Panc1 (cell line): ENCODE measurements at regions not wholly inside any gene's neighbourhood (a gene's known extent, or its start where the extent isn't known, plus 50 kb on each side); places are given as distances from the start of the nearest gene placed in this dataset.

Experiments
- ATAC-seq: fragments of 200-7000 bp; cut with Tn5 transposase; 2 replicates; pipeline ENCODE4 v1.9.1; 2020; ENCODE audit warnings: mild to moderate bottlenecking, moderate library complexity
- BruUV-seq: library from RNA; stranded (reverse); fragments of 400-500 nt; replicated peaks from 2 replicates; lab custom pipeline; 2021; lab: Mats Ljungman, UMichigan
- CTCF ChIA-PET: fragments of 300-600 bp; sonication (Branson Sonifier 250); formaldehyde crosslinking; loops from one replicate; lab custom pipeline; 2022; ENCODE audit warnings: antibody characterized with exemption; lab: Charles Lee
- POLR2A ChIA-PET: fragments of 300-600 bp; sonication (Branson Sonifier 250); formaldehyde crosslinking; loops from one replicate; lab custom pipeline; 2022; ENCODE audit warnings: antibody characterized with exemption; lab: Charles Lee
- DNase-seq: peaks from one replicate; pipeline ENCODE4 v3.0.0-alpha.2; 2010; ENCODE audit warnings: low read depth, low spot score
- H3K27ac ChIP-seq: 2 replicates; pipeline ENCODE4 v1.5.1; 2011; ENCODE audit warnings: mild to moderate bottlenecking, low read length, inconsistent platforms
- H3K27me3 ChIP-seq: fragments of 200-500 bp; sonication (Bioruptor generic); 2 replicates; pipeline ENCODE4 v1.6.0; 2014; ENCODE audit warnings: low read length, inconsistent platforms; ENCODE audit not compliant: control insufficient read depth, insufficient read depth
- H3K36me3 ChIP-seq: fragments of 200-500 bp; sonication (Bioruptor generic); 2 replicates; pipeline ENCODE4 v1.5.1; 2014; ENCODE audit warnings: inconsistent platforms, mild to moderate bottlenecking, low read length, moderate library complexity; ENCODE audit not compliant: control insufficient read depth, insufficient read depth
- H3K4me1 ChIP-seq: 2 replicates; pipeline ENCODE4 v1.5.1; 2011; ENCODE audit warnings: inconsistent platforms, mild to moderate bottlenecking, low read length, moderate library complexity; ENCODE audit not compliant: control insufficient read depth, insufficient read depth
- H3K4me3 ChIP-seq, 2 experiments: 2 replicates each; pipeline ENCODE4 v1.5.1; 2011 to 2012; ENCODE audit warnings: low read depth in 2 of 2, low read length in 2 of 2, mild to moderate bottlenecking in 2 of 2, inconsistent platforms in 1 of 2, moderate library complexity in 1 of 2
- H3K9me3 ChIP-seq: fragments of 200-500 bp; sonication (Bioruptor generic); 2 replicates; pipeline ENCODE4 v1.5.1; 2014; ENCODE audit warnings: low read depth, mild to moderate bottlenecking, inconsistent platforms, low read length, moderate library complexity; ENCODE audit not compliant: control insufficient read depth, insufficient read depth
- CTCF ChIP-seq: fragments of 450-650 bp; IDR thresholded peaks from 2 replicates; pipeline ENCODE4 v1.5.1; 2017; ENCODE audit warnings: mild to moderate bottlenecking
- POLR2AphosphoS5 ChIP-seq: IDR thresholded peaks from 2 replicates; pipeline ENCODE4 v1.6.1; 2012; ENCODE audit warnings: mild to moderate bottlenecking, low read depth, low read length, moderate library complexity
- REST ChIP-seq, 2 experiments: IDR thresholded peaks; 2 replicates each; pipeline ENCODE4 v1.6.1; 2011 to 2012; ENCODE audit warnings: low read depth in 2 of 2, control low read depth in 1 of 2, low read length in 1 of 2, mild to moderate bottlenecking in 1 of 2, moderate library complexity in 1 of 2; ENCODE audit not compliant: insufficient read depth in 1 of 2
- SIN3A ChIP-seq: IDR thresholded peaks from 2 replicates; pipeline ENCODE4 v1.6.1; 2012; ENCODE audit warnings: low read depth, mild to moderate bottlenecking, low read length, moderate library complexity, borderline replicate concordance; ENCODE audit not compliant: insufficient read depth
- TCF7L2 ChIP-seq: IDR thresholded peaks from 2 replicates; pipeline ENCODE4 v1.6.1; 2011; ENCODE audit warnings: mild to moderate bottlenecking, low read depth, low read length, inconsistent platforms
- in situ Hi-C: cut with HindIII; loops from 2 replicates; pipeline ENCODE4 v1.10.0; 2016; ENCODE audit warnings: low sequenced_read_pairs, low pct_unique_long_range_greater_than_20kb
- intact Hi-C: fragments of 100-400 bp; cut with micrococcal nuclease; formaldehyde crosslinking; loops from one replicate; pipeline ENCODE4 v1.10.0; 2022; ENCODE audit not compliant: unreplicated experiment

GRCh38 chr4:151931563-151931962, 170.8 kb upstream of the GATB start:
- BruUV-seq = no TSS peak
- Histone ChIP-seq H3K27ac (no peak overlapping the region), H3K36me3 (no peaks in the 10 kb centered on the region), H3K4me1 (no peaks in the 10 kb centered on the region), H3K27me3 (peaks cover 2% of the 10 kb centered on the region), H3K9me3 (no peaks in the 10 kb centered on the region), H3K4me3 (no peak overlapping the region)
- in situ Hi-C loops = no loop called here
- POLR2A ChIA-PET = no interaction called here
- intact Hi-C loops = no loop called here
- no peak for ATAC-seq
- no peak for TF ChIP-seq REST (IDR thresholded peaks at IDR 0.05; ENCODE audit: insufficient read depth in 1 of 2, low read depth in 2 of 2, low read length in 1 of 2)
- TF ChIP-seq POLR2AphosphoS5 = no peak
- TF ChIP-seq TCF7L2 = no peak
- CTCF ChIA-PET = no interaction called here
- DNase-seq = no peak

GRCh38 chr4:151930372-151930771, 169.6 kb upstream of the GATB start:
- intact Hi-C loops (no loop called here), in situ Hi-C loops (no loop called here)
- no peak overlapping the region for H3K4me3 ChIP-seq
- DNase-seq (no peak), ATAC-seq (no peak)
- H3K36me3 ChIP-seq = no peaks in the 10 kb centered on the region
- H3K4me1 ChIP-seq = no peaks in the 10 kb centered on the region
- ChIA-PET POLR2A (no interaction called here), CTCF (no interaction called here)
- no TSS peak for BruUV-seq
- H3K27ac ChIP-seq = no peak overlapping the region
- H3K27me3 ChIP-seq = peaks cover 2% of the 10 kb centered on the region
- TF ChIP-seq REST (IDR thresholded peaks at IDR 0.05; ENCODE audit: insufficient read depth in 1 of 2, low read depth in 2 of 2, low read length in 1 of 2) (no peak), CTCF (no peak), TCF7L2 (no peak), SIN3A (no peak), POLR2AphosphoS5 (no peak)
- H3K9me3 ChIP-seq = no peaks in the 10 kb centered on the region
